ENCODE measurements at regions not wholly inside any gene's neighbourhood (a gene's known extent, or its start where the extent isn't known, plus 50 kb on each side); places are given as distances from the start of the nearest gene placed in this dataset.

DNA sequence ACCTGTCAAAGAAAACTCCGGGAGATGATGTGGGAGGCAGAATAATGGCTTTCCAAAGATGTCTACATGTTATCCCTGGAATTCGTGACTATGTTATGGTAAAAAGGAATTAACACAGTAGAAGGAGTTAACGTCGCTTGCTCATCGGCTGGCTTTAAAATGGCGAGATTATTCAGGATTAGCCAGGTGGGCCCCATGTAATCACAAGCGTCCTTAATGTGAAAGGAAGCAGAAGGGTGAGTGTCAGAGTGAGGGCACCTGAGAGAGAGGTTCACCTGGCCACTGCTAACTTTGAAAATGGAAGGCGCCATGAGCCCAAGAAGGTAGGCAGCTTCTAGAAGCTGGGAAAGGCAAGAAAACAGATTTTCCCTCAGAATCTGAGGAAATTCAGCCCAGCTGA is 557.2 kb downstream of the EPHB1 start:
- TF ChIP-seq CTCF (IDR thresholded peaks at IDR 0.05; ENCODE audit: low read depth, low read length, missing input control) = no peak
- TF ChIP-seq FOXA1 (IDR thresholded peaks at IDR 0.05) = no peak
- no peak for TF ChIP-seq RAD21 (IDR thresholded peaks at IDR 0.05)
- TF ChIP-seq TAF1 (conservative IDR thresholded peaks at IDR 0.05) = no peak
- TF ChIP-seq, protein P1, sequence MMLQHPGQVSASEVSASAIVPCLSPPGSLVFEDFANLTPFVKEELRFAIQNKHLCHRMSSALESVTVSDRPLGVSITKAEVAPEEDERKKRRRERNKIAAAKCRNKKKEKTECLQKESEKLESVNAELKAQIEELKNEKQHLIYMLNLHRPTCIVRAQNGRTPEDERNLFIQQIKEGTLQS (IDR thresholded peaks at IDR 0.05) = no peak
- no peak for TF ChIP-seq RXRA (IDR thresholded peaks at IDR 0.05)

Data from liver (tissue), 3 donors.